GM21390 (cell line): ENCODE measurements at regions not wholly inside any gene's neighbourhood (a gene's known extent, or its start where the extent isn't known, plus 50 kb on each side); places are given as distances from the start of the nearest gene placed in this dataset.

Source experiments
- ATAC-seq: cut with Tn5 transposase; IDR thresholded peaks from one replicate; pipeline ENCODE4 v1.9.1; 2021; ENCODE audit not compliant: unreplicated experiment

- ATAC-seq: no peak
These were observed 96.2 kb upstream of the SIRPA start for GRCh38 chr20:1798982-1799381.

GRCh38 chr20:1793821-1794220, 101.4 kb upstream of the SIRPA start:
- no peak for ATAC-seq

DNA sequence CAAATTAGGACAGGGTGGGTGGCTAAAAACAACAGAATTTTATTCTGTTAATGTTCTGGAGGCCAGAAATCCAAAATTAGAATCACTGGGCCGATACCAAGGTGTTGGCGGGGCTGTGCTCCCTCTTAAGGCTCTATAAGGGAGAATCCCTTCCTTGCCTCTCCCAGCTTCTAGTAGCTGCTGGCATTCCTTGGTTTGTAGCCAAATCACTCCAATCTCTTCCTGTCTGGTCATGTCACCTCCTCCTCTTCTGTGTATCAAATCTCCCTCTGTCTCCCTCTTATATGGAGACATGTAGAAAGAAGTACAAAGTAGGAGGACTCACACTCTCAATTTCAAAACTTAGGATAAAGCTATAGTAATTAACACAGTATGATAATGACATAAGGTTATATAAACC, 102.9 kb upstream of the SIRPA start:
- ATAC-seq: no peak

DNA sequence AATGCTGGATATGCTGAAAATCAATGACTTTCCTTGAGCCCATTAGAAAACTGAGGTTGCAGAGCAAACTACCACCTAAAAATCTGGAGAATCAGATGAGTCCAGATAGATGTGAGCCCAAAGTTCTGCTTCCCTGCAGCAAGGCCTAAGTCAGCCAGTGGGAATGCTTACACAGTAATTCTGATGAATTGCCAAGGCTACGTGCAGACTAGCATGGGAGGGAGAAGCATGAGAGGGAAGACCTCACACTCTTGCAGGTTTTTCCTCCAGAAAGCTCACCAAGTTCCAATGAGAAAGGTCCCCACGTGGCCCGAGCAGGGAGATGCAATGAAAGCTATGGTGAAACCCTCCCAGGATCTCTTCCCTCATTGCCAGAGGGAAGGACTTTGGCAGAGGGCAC, 104.8 kb upstream of the SIRPA start:
- no peak for ATAC-seq

DNA sequence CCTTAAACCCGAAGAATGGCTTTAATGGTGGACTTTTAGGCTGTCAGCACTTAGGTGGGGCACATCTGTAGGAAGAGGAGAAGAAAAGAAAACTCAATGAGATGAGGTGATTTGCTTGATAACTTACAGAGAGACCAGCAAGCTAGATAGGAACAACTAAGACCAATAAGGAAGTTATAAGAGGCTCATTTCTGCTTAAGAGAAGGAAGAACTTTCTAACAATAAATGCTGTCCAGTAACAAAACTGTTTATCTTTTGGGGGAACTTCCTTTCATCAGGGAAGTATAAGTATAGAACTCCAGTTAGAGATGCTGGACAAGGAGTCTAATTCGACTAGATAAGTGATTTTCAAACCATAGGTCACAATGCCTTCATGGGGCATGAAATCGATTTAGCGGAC, 107.2 kb upstream of the SIRPA start:
- ATAC-seq: no peak

- no peak for ATAC-seq
These were observed 108.7 kb upstream of the SIRPA start for GRCh38 chr20:1786486-1786885.

DNA sequence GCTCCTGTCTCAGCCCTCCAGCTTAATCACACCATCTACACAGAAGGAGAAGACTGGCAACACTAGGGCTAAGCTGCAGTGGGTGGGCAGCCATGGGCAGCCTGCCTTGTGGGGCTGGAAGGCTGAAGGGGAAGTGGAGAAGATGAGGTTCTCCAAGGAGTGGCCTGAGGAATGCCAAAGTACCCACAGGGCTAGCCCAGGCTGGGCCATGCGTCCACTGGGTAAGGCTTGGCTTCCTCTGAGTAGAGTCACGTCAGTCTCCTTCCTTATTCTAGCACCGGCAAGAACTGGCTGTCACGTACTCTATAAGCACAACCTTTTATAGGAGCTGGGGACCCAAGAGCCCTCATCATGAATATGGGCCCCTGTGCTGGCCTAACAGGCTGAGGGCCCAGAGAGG, 110.6 kb upstream of the SIRPA start:
- ATAC-seq: no peak

DNA sequence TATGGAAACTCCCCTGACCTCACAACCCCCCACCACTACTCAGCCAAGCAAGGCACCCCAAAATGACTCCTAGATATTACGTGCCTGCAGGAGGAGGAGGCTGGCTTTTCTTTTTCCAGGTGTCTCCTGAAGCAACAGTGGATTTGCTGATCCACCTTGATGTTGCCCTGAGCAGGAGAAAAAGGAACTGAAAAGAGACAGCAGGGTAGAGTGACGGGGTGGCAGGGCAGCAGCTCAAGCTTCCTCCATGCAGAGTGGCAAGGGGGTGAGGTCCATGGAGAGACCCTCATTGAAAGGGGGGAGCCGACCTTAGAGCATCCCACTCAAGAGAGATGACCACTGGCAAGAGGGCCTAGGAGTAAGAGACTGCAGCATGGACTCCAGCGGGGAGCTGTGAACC, 112.0 kb upstream of the SIRPA start:
- ATAC-seq: no peak

DNA sequence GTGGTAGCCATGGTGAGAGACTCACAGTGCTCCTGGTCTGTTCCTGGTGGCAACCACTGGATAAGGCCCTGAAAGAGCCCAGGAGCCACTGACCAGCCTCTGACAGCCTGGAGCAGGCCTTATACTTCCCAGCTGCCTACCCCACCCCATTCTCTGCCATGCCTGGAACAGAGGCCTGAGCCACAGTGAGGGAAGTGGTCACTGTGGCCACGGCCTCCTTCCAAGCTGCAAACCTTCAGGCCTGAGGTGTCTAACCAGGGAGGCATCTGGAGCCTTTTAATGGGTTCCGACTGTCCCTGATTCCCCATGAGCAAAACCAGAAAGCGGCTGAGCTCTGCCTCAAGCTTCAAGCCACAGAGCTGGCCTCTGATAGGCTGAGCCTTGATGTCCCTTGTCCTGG, 113.0 kb upstream of the SIRPA start:
- ATAC-seq: no peak

- no peak for ATAC-seq
These were observed 115.6 kb upstream of the SIRPA start for GRCh38 chr20:1779567-1779966.

- no peak for ATAC-seq
These were observed 116.9 kb upstream of the SIRPA start for GRCh38 chr20:1778338-1778737.

GRCh38 chr20:1777476-1777820, 117.8 kb upstream of the SIRPA start:
- no peak for ATAC-seq

- ATAC-seq: peak; percentile 85
These were observed 118.3 kb upstream of the SIRPA start for GRCh38 chr20:1776681-1777475.

- no peak for ATAC-seq
These were observed 117.5 kb upstream of the SIRPG start for GRCh38 chr20:1775117-1775516.

GRCh38 chr20:1774479-1774878, 116.9 kb upstream of the SIRPG start:
- ATAC-seq: no peak

DNA sequence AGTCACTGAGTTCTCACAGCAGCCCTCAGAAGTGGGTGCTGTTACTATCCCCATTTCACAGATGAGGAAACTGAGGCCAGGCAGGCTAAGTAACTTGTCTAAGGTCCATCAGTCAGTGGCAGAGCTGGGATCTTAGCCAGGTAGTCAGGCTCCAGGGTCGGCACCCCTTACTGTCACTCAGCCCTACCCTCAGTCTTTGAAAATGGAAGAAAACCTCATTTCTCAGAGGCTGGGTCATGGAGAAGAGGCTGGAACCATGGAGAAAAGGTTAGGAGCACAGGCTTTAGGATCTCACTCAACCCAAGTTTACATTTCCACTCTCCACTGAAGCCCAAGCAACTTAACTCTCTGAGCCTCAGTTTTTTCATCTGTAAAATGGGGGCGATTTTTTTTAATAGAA, 116.2 kb upstream of the SIRPG start:
- ATAC-seq: no peak

- ATAC-seq: no peak
These were observed 111.9 kb upstream of the SIRPG start for GRCh38 chr20:1769491-1769890.

GRCh38 chr20:1766731-1767130, 109.2 kb upstream of the SIRPG start:
- ATAC-seq: no peak

GRCh38 chr20:1764136-1765033, 106.8 kb upstream of the SIRPG start:
- ATAC-seq: peak; percentile 83

- no peak for ATAC-seq
These were observed 104.0 kb upstream of the SIRPG start for GRCh38 chr20:1761598-1761997.

GRCh38 chr20:1761116-1761515, 103.5 kb upstream of the SIRPG start:
- no peak for ATAC-seq

- no peak for ATAC-seq
These were observed 101.2 kb upstream of the SIRPG start for GRCh38 chr20:1758765-1759164.
